HCT116 (cell line): ENCODE measurements at regions not wholly inside any gene's neighbourhood (a gene's known extent, or its start where the extent isn't known, plus 50 kb on each side); places are given as distances from the start of the nearest gene placed in this dataset.

Source experiments
- ATAC-seq: fragments of 200-7000 bp; cut with Tn5 transposase; 2 replicates; pipeline ENCODE4 v1.9.1; 2020; ENCODE audit warnings: mild to moderate bottlenecking, moderate library complexity
- BruUV-seq: library from RNA; stranded (reverse); fragments of 400-500 nt; replicated peaks from 2 replicates; lab custom pipeline; 2021; lab: Mats Ljungman, UMichigan
- CTCF ChIA-PET: fragments of 300-600 bp; sonication (Branson Sonifier 250); formaldehyde crosslinking; loops from one replicate; lab custom pipeline; 2021; ENCODE audit warnings: antibody characterized with exemption; lab: Charles Lee
- POLR2A ChIA-PET: fragments of 300-600, 350-600 bp; sonication (Branson Sonifier 250); formaldehyde crosslinking; loops from one replicate; lab custom pipeline; 2021; ENCODE audit warnings: antibody characterized with exemption; lab: Charles Lee
- RAD21 ChIA-PET, 2 experiments: fragments of 300-600 bp; sonication (Branson Sonifier 250); formaldehyde crosslinking; loops; one replicate each; lab custom pipeline; 2023; ENCODE audit warnings: low total read pairs in 2 of 2; ENCODE audit not compliant: uncharacterized antibody in 2 of 2, unreplicated experiment in 2 of 2, low non-redundant PET in 1 of 2; lab: Charles Lee
- DNase-seq: peaks from one replicate; pipeline ENCODE4 v3.0.0-alpha.2; 2010; ENCODE audit warnings: low read depth, low spot score
- H2AFZ ChIP-seq: fragments of 200-600 bp; shearing (Covaris generic), sonication (generic); 2 replicates; pipeline ENCODE4 v1.6.1; 2017; ENCODE audit warnings: low read depth, mixed run types, mixed read lengths, antibody characterized with exemption, low read length; ENCODE audit not compliant: poor library complexity, severe bottlenecking
- H3K27ac ChIP-seq: 2 replicates; pipeline ENCODE4 v1.5.1; 2012; ENCODE audit warnings: low read depth, low read length
- H3K27me3 ChIP-seq: fragments of 200-600 bp; sonication (generic); 2 replicates; pipeline ENCODE4 v1.6.1; 2016; ENCODE audit warnings: mixed run types, low read length, mixed read lengths; ENCODE audit not compliant: insufficient read depth
- H3K36me3 ChIP-seq, 2 experiments: fragments of 200-500 bp in 1 of 2; fragments of 200-600 bp in 1 of 2; sonication (Bioruptor generic) in 1 of 2; sonication (generic) in 1 of 2; 2 replicates each; pipeline versions ENCODE4 v1.5.1 to v1.6.1; 2014 to 2016; ENCODE audit warnings: low read length in 2 of 2, inconsistent platforms in 1 of 2, mixed read lengths in 1 of 2, mixed run types in 1 of 2; ENCODE audit not compliant: insufficient read depth in 2 of 2, control insufficient read depth in 1 of 2
- H3K4me1 ChIP-seq, 2 experiments: fragments of 200-600 bp in 1 of 2; sonication (generic) in 1 of 2; 2 replicates each; pipeline versions ENCODE4 v1.5.1 to v1.6.1; 2012 to 2017; ENCODE audit warnings: low read length in 2 of 2, inconsistent platforms in 1 of 2, mild to moderate bottlenecking in 1 of 2, mixed read lengths in 1 of 2, mixed run types in 1 of 2, moderate library complexity in 1 of 2; ENCODE audit not compliant: insufficient read depth in 2 of 2, control insufficient read depth in 1 of 2
- H3K4me2 ChIP-seq: fragments of 200-600 bp; sonication (generic); 2 replicates; pipeline ENCODE4 v1.6.1; 2017; ENCODE audit warnings: mixed run types, low read length, mixed read lengths
- H3K4me3 ChIP-seq, 2 experiments: fragments of 200-600 bp in 1 of 2; sonication (generic) in 1 of 2; replicated peaks in 1 of 2; 2 replicates each; pipeline ENCODE4 v1.5.1; 2011 to 2016; ENCODE audit warnings: low read length in 2 of 2, control low read depth in 1 of 2, low read depth in 1 of 2, mild to moderate bottlenecking in 1 of 2, mixed read lengths in 1 of 2, mixed run types in 1 of 2
- H3K79me2 ChIP-seq: fragments of 200-600 bp; sonication (generic); 2 replicates; pipeline ENCODE4 v1.6.1; 2017; ENCODE audit warnings: mild to moderate bottlenecking, mixed run types, low read length, moderate library complexity, mixed read lengths; ENCODE audit not compliant: insufficient read depth
- H3K9ac ChIP-seq: fragments of 200-600 bp; sonication (generic); 2 replicates; pipeline ENCODE4 v1.6.1; 2016; ENCODE audit warnings: low read length, mixed read lengths
- H3K9me2 ChIP-seq: fragments of 200-600 bp; sonication (generic), shearing (Covaris generic); 2 replicates; pipeline ENCODE4 v1.6.1; 2017; ENCODE audit warnings: mixed run types, mild to moderate bottlenecking, moderate library complexity; ENCODE audit not compliant: insufficient read depth
- H3K9me3 ChIP-seq, 2 experiments: fragments of 200-500 bp in 1 of 2; fragments of 200-600 bp in 1 of 2; sonication (Bioruptor generic) in 1 of 2; sonication (generic) in 1 of 2; 2 replicates each; pipeline ENCODE4 v1.6.1; 2014 to 2017; ENCODE audit warnings: low read length in 2 of 2, mixed read lengths in 2 of 2, inconsistent platforms in 1 of 2, low read depth in 1 of 2, mild to moderate bottlenecking in 1 of 2, mixed run types in 1 of 2, moderate library complexity in 1 of 2; ENCODE audit not compliant: control insufficient read depth in 1 of 2, insufficient read depth in 1 of 2
- H4K20me1 ChIP-seq: fragments of 200-600 bp; sonication (generic), shearing (Covaris generic); 2 replicates; pipeline ENCODE4 v1.6.1; 2017; ENCODE audit warnings: mixed run types, mild to moderate bottlenecking, moderate library complexity; ENCODE audit not compliant: insufficient read depth
- CBX3 ChIP-seq: IDR thresholded peaks from 2 replicates; pipeline ENCODE4 v1.6.1; 2012; ENCODE audit warnings: low read depth
- CEBPB ChIP-seq: IDR thresholded peaks from 2 replicates; pipeline ENCODE4 v1.6.1; 2012; ENCODE audit warnings: low read depth
- CTCF ChIP-seq, 3 experiments: fragments of 200-600 bp in 1 of 3; sonication (generic) in 1 of 3; IDR thresholded peaks in 2 of 3; conservative IDR thresholded peaks in 1 of 3; 2 replicates each; pipeline ENCODE4 v1.5.1; 2012 to 2017; ENCODE audit warnings: low read depth in 2 of 3, low read length in 2 of 3, antibody characterized with exemption in 1 of 3, borderline replicate concordance in 1 of 3, control low read depth in 1 of 3, mild to moderate bottlenecking in 1 of 3, mixed read lengths in 1 of 3, mixed run types in 1 of 3, moderate library complexity in 1 of 3; ENCODE audit not compliant: insufficient read depth in 1 of 3
- EGR1 ChIP-seq: IDR thresholded peaks from 2 replicates; pipeline ENCODE4 v1.6.1; 2012; ENCODE audit warnings: low read depth
- ELF1 ChIP-seq: IDR thresholded peaks from 2 replicates; pipeline ENCODE4 v1.6.1; 2012; ENCODE audit warnings: low read depth, borderline replicate concordance
- EZH2 ChIP-seq: fragments of 200-600 bp; sonication (generic); IDR thresholded peaks from 2 replicates; pipeline ENCODE4 v1.6.1; 2017; ENCODE audit warnings: antibody characterized with exemption, mixed run types
- EZH2phosphoT487 ChIP-seq: fragments of 200-600 bp; IDR thresholded peaks from 2 replicates; pipeline ENCODE4 v1.6.1; 2018; ENCODE audit warnings: antibody characterized with exemption, borderline replicate concordance
- FOSL1 ChIP-seq: IDR thresholded peaks from 2 replicates; pipeline ENCODE4 v1.6.1; 2012; ENCODE audit warnings: low read depth
- JUND ChIP-seq: IDR thresholded peaks from 2 replicates; pipeline ENCODE4 v1.6.1; 2012
- MAX ChIP-seq: IDR thresholded peaks from 2 replicates; pipeline ENCODE4 v1.6.1; 2012
- POLR2A ChIP-seq: IDR thresholded peaks from 2 replicates; pipeline ENCODE4 v1.7.0; 2011; ENCODE audit warnings: borderline replicate concordance; ENCODE audit not compliant: insufficient read depth, insufficient read length; ENCODE audit errors: extremely low read depth
- POLR2AphosphoS5 ChIP-seq: IDR thresholded peaks from 2 replicates; pipeline ENCODE4 v1.6.1; 2011; ENCODE audit warnings: mild to moderate bottlenecking, low read depth, low read length, moderate library complexity
- REST ChIP-seq: IDR thresholded peaks from 2 replicates; pipeline ENCODE4 v1.6.1; 2012; ENCODE audit warnings: low read depth
- SIN3A ChIP-seq: IDR thresholded peaks from 2 replicates; pipeline ENCODE4 v1.6.1; 2012; ENCODE audit warnings: low read depth
- SRF ChIP-seq: IDR thresholded peaks from 2 replicates; pipeline ENCODE4 v1.6.1; 2012; ENCODE audit warnings: low read depth
- TCF7L2 ChIP-seq: IDR thresholded peaks from 2 replicates; pipeline ENCODE4 v1.7.0; 2011; ENCODE audit warnings: borderline replicate concordance, inconsistent platforms; ENCODE audit not compliant: insufficient read depth, insufficient read length; ENCODE audit errors: extremely low read depth
- ZFX ChIP-seq: fragments of 450-650 bp; IDR thresholded peaks from 2 replicates; pipeline ENCODE4 v1.6.1; 2017
- intact Hi-C: fragments of 100-400 bp; cut with micrococcal nuclease; formaldehyde crosslinking; loops from 2 replicates; pipeline ENCODE4 v1.10.0; 2022

- Histone ChIP-seq H3K4me2 (no peak overlapping the region), H3K27ac (no peak overlapping the region), H3K9ac (no peak overlapping the region), H3K27me3 (no peaks in the 10 kb centered on the region), H4K20me1 (no peaks in the 10 kb centered on the region), H3K79me2 (no peaks in the 10 kb centered on the region), H3K9me2 (no peaks in the 10 kb centered on the region), H3K4me1 (no peaks in the 10 kb centered on the region), H3K9me3 (no peaks in the 10 kb centered on the region), H3K4me3 (no peak overlapping the region), H3K36me3 (no peaks in the 10 kb centered on the region), H2AFZ (no peak overlapping the region)
- peak; percentile 44; the same call in 1 of the 2 replicates for ATAC-seq
- ChIA-PET RAD21 (no interaction called here), CTCF (no interaction called here), POLR2A (no interaction called here)
- TF ChIP-seq CEBPB (no peak), CTCF (IDR thresholded peaks at IDR 0.05 in 2 of 3, conservative IDR thresholded peaks at IDR 0.05 in 1 of 3; ENCODE audit: borderline replicate concordance in 1 of 3, insufficient read depth in 1 of 3, low read depth in 2 of 3, low read length in 2 of 3) (no peak), POLR2AphosphoS5 (no peak), CBX3 (no peak), EZH2phosphoT487 (no peak), TCF7L2 (no peak), FOSL1 (no peak), ZFX (no peak)
- DNase-seq = no peak
- no TSS peak for BruUV-seq
- intact Hi-C loops = no loop called here
Measured at GRCh38 chr2:236882930-236883329, 202.8 kb upstream of the COPS8 start.

DNA sequence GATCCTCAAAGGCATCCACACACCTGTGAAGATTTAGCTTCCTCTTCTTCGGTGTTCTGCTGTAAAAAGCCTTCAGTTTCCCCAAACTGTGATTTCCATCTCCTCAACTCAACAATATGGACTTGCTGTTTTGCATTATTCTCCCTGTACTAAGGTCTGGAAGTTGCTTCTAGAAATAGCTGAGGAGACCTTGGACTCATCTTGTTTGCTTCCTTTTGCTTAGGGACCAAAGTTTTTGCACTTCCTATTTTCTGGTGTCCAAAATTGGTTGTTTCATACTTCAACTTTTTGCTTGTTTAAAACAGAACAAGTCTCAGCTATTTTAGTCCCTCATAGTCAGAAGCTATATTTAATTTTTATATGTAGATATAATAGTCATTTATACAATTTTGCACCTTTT is 201.9 kb upstream of the COPS8 start:
- H3K9ac ChIP-seq = no peak overlapping the region
- ChIA-PET POLR2A (no interaction called here), CTCF (no interaction called here), RAD21 (no interaction called here)
- ATAC-seq (no peak), DNase-seq (no peak)
- H3K4me1 ChIP-seq = no peaks in the 10 kb centered on the region
- no peak overlapping the region for H2AFZ ChIP-seq
- no peak overlapping the region for H3K4me3 ChIP-seq
- H3K36me3 ChIP-seq = no peaks in the 10 kb centered on the region
- H3K79me2 ChIP-seq = no peaks in the 10 kb centered on the region
- no peaks in the 10 kb centered on the region for H3K9me3 ChIP-seq
- intact Hi-C loops = no loop called here
- no peaks in the 10 kb centered on the region for H3K27me3 ChIP-seq
- H4K20me1 ChIP-seq = no peaks in the 10 kb centered on the region
- H3K27ac ChIP-seq = no peak overlapping the region
- BruUV-seq = no TSS peak
- H3K4me2 ChIP-seq = no peak overlapping the region
- no peaks in the 10 kb centered on the region for H3K9me2 ChIP-seq
- TF ChIP-seq SRF (no peak), REST (no peak), MAX (no peak), EZH2 (no peak), SIN3A (no peak), ELF1 (no peak), EGR1 (no peak), POLR2A (no peak), JUND (no peak), TCF7L2 (no peak)
